H1 (cell line): ENCODE measurements at regions not wholly inside any gene's neighbourhood (a gene's known extent, or its start where the extent isn't known, plus 50 kb on each side); places are given as distances from the start of the nearest gene placed in this dataset.

ENCODE experiments used
- CTCF ChIA-PET: fragments of 300-600 bp; sonication (Branson Sonifier 250); formaldehyde crosslinking; loops from one replicate; lab custom pipeline; 2021; ENCODE audit not compliant: partially characterized antibody; lab: Charles Lee
- POLR2A ChIA-PET: fragments of 300-600 bp; sonication (Branson Sonifier 250); formaldehyde crosslinking; loops from one replicate; lab custom pipeline; 2021; ENCODE audit warnings: inconsistent platforms; ENCODE audit not compliant: partially characterized antibody; lab: Charles Lee
- DNase-seq, 2 experiments: peaks; one replicate each; pipeline versions ENCODE4 v3.0.0 to v3.0.0-alpha.2; 2010 to 2022; ENCODE audit warnings: low spot score in 2 of 2, low read depth in 1 of 2, mixed read lengths in 1 of 2
- FAIRE-seq: peaks from 2 replicates; lab custom pipeline; 2011; peaks lifted over from hg19 to GRCh38; lab: Jason Lieb, UNC
- H2AFZ ChIP-seq: 2 replicates; pipeline ENCODE4 v1.8.1; 2012; ENCODE audit warnings: low read length, inconsistent platforms
- H2AK5ac ChIP-seq: 2 replicates; pipeline ENCODE4 v1.6.1; 2013; ENCODE audit warnings: low read depth, low read length
- H2BK120ac ChIP-seq: replicated peaks from 2 replicates; pipeline ENCODE3; 2013; ENCODE audit warnings: low read depth, low read length, inconsistent platforms
- H2BK12ac ChIP-seq: 2 replicates; pipeline ENCODE4 v1.6.1; 2013; ENCODE audit warnings: low read depth, low read length
- H2BK15ac ChIP-seq: 2 replicates; pipeline ENCODE4 v1.6.1; 2013; ENCODE audit warnings: low read length
- H2BK20ac ChIP-seq: 2 replicates; pipeline ENCODE4 v1.6.1; 2013; ENCODE audit warnings: low read length
- H2BK5ac ChIP-seq: 2 replicates; pipeline ENCODE4 v1.6.1; 2013; ENCODE audit warnings: low read depth, low read length
- H3K14ac ChIP-seq: 2 replicates; pipeline ENCODE4 v1.6.1; 2013; ENCODE audit warnings: inconsistent platforms; ENCODE audit not compliant: insufficient read length
- H3K18ac ChIP-seq: 2 replicates; pipeline ENCODE4 v1.6.1; 2013; ENCODE audit warnings: low read length; ENCODE audit errors: extremely low read depth
- H3K23ac ChIP-seq: 2 replicates; pipeline ENCODE4 v1.6.1; 2013; ENCODE audit warnings: inconsistent platforms; ENCODE audit not compliant: insufficient read length
- H3K23me2 ChIP-seq: 2 replicates; pipeline ENCODE4 v1.6.1; 2013; ENCODE audit warnings: low read depth, low read length
- H3K27ac ChIP-seq: 2 replicates; pipeline ENCODE4 v1.6.1; 2011; ENCODE audit warnings: low read depth, low read length, inconsistent platforms
- H3K27me3 ChIP-seq, 4 experiments: replicated peaks in 1 of 4; 1 replicate in 1 of 4; 2 replicates in 3 of 4; pipeline versions ENCODE4 v1.6.1 to v1.8.1; 2011 to 2013; ENCODE audit warnings: low read length in 3 of 4, mild to moderate bottlenecking in 3 of 4, inconsistent platforms in 2 of 4, mixed read lengths in 2 of 4, moderate library complexity in 1 of 4; ENCODE audit not compliant: control insufficient read depth in 3 of 4, insufficient read depth in 3 of 4; ENCODE audit errors: extremely low read depth in 1 of 4
- H3K36me3 ChIP-seq, 4 experiments: 2 replicates each; pipeline versions ENCODE4 v1.6.1 to v1.8.1; 2011 to 2013; ENCODE audit warnings: mild to moderate bottlenecking in 4 of 4, low read length in 3 of 4, moderate library complexity in 2 of 4, control low read depth in 1 of 4, inconsistent platforms in 1 of 4; ENCODE audit not compliant: insufficient read depth in 4 of 4, control insufficient read depth in 2 of 4
- H3K4ac ChIP-seq: replicated peaks from 2 replicates; pipeline ENCODE3; 2013; ENCODE audit warnings: low read length, low read depth, mixed read lengths, inconsistent platforms; ENCODE audit not compliant: insufficient read length
- H3K4me1 ChIP-seq, 4 experiments: replicated peaks in 1 of 4; 1 replicate in 1 of 4; 2 replicates in 3 of 4; pipeline versions ENCODE4 v1.6.1 to v1.8.1; 2011 to 2013; ENCODE audit warnings: low read length in 3 of 4, inconsistent platforms in 2 of 4, mixed read lengths in 1 of 4; ENCODE audit not compliant: insufficient read depth in 4 of 4, control insufficient read depth in 3 of 4
- H3K4me2 ChIP-seq, 2 experiments: 2 replicates each; pipeline versions ENCODE4 v1.6.1 to v1.8.1; 2011 to 2013; ENCODE audit warnings: low read depth in 2 of 2, low read length in 2 of 2, control low read depth in 1 of 2, inconsistent platforms in 1 of 2, mild to moderate bottlenecking in 1 of 2; ENCODE audit not compliant: insufficient read depth in 1 of 2
- H3K4me3 ChIP-seq, 4 experiments: fragments of 200-600, 300-600 bp in 1 of 4; sonication (generic), shearing (Covaris generic), sonication (Bioruptor Twin) in 1 of 4; 2 replicates each; pipeline versions ENCODE4 v1.5.1 to v1.8.1; 2011 to 2016; ENCODE audit warnings: low read length in 4 of 4, low read depth in 3 of 4, control low read depth in 2 of 4, inconsistent platforms in 2 of 4, mild to moderate bottlenecking in 2 of 4, mixed read lengths in 1 of 4, moderate library complexity in 1 of 4; ENCODE audit not compliant: insufficient read depth in 2 of 4; ENCODE audit errors: extremely low read depth in 1 of 4
- H3K56ac ChIP-seq: replicated peaks from 2 replicates; pipeline ENCODE3; 2013; ENCODE audit warnings: low read depth, mild to moderate bottlenecking, mixed read lengths, low read length, inconsistent platforms; ENCODE audit not compliant: insufficient read length
- H3K79me1 ChIP-seq: 2 replicates; pipeline ENCODE4 v1.6.1; 2013; ENCODE audit warnings: low read depth, low read length, control low read depth
- H3K79me2 ChIP-seq, 2 experiments: 2 replicates each; pipeline versions ENCODE4 v1.6.1 to v1.8.1; 2012 to 2013; ENCODE audit warnings: low read length in 2 of 2, mild to moderate bottlenecking in 2 of 2, inconsistent platforms in 1 of 2; ENCODE audit not compliant: insufficient read depth in 2 of 2, control insufficient read depth in 1 of 2
- H3K9ac ChIP-seq, 4 experiments: replicated peaks in 1 of 4; 1 replicate in 1 of 4; 2 replicates in 3 of 4; pipeline versions ENCODE4 v1.6.1 to v1.8.1; 2011 to 2013; ENCODE audit warnings: low read depth in 3 of 4, low read length in 3 of 4, control low read depth in 2 of 4, mild to moderate bottlenecking in 2 of 4, moderate library complexity in 2 of 4, inconsistent platforms in 1 of 4; ENCODE audit errors: extremely low read depth in 1 of 4
- H3K9me3 ChIP-seq, 2 experiments: 2 replicates each; pipeline versions ENCODE4 v1.6.1 to v1.8.1; 2012 to 2013; ENCODE audit warnings: mild to moderate bottlenecking in 2 of 2, moderate library complexity in 2 of 2, control low read depth in 1 of 2, inconsistent platforms in 1 of 2, low read depth in 1 of 2, low read length in 1 of 2, mixed read lengths in 1 of 2; ENCODE audit not compliant: insufficient read depth in 2 of 2
- H4K20me1 ChIP-seq, 2 experiments: replicated peaks in 1 of 2; 2 replicates each; pipeline versions ENCODE3 to v1.8.1; 2011 to 2013; ENCODE audit warnings: inconsistent platforms in 2 of 2, low read length in 2 of 2, mild to moderate bottlenecking in 1 of 2; ENCODE audit not compliant: insufficient read depth in 2 of 2, control insufficient read depth in 1 of 2
- H4K5ac ChIP-seq: 2 replicates; pipeline ENCODE4 v1.6.1; 2013; ENCODE audit warnings: low read length, low read depth, mixed read lengths, inconsistent platforms; ENCODE audit not compliant: insufficient read length
- H4K8ac ChIP-seq: 2 replicates; pipeline ENCODE4 v1.8.0; 2013; ENCODE audit warnings: mild to moderate bottlenecking, moderate library complexity, low read length, inconsistent platforms; ENCODE audit not compliant: insufficient read depth; ENCODE audit errors: extremely low read depth
- H4K91ac ChIP-seq: replicated peaks from 2 replicates; pipeline ENCODE3; 2013; ENCODE audit warnings: low read length, mixed read lengths, inconsistent platforms; ENCODE audit not compliant: insufficient read length
- HDAC2 ChIP-seq, 2 experiments: fragments of 300-600 bp in 1 of 2; sonication (generic) in 1 of 2; IDR thresholded peaks; 2 replicates each; pipeline ENCODE4 v1.6.1; 2011 to 2012; ENCODE audit warnings: low read depth in 2 of 2, low read length in 2 of 2, mild to moderate bottlenecking in 2 of 2, moderate library complexity in 2 of 2, borderline replicate concordance in 1 of 2, inconsistent platforms in 1 of 2
- RFX5 ChIP-seq: IDR thresholded peaks from 2 replicates; pipeline ENCODE4 v1.6.1; 2011; ENCODE audit warnings: low read depth, low read length, improper control_type of control experiment, borderline replicate concordance
- SUZ12 ChIP-seq: fragments of 200-600 bp; sonication (generic); IDR thresholded peaks from 2 replicates; pipeline ENCODE4 v1.6.1; 2012; ENCODE audit warnings: mild to moderate bottlenecking, inconsistent platforms, low read length, moderate library complexity, mixed read lengths
- TCF12 ChIP-seq: IDR thresholded peaks from 2 replicates; pipeline ENCODE4 v1.6.1; 2011; ENCODE audit warnings: low read depth, mild to moderate bottlenecking, low read length
- WGBS, 2 experiments: shearing (Covaris generic) in 1 of 2; methylation state at CpG; one replicate each; pipeline versions ENCODE4 v1.1.6 to v1.1.7; 2013 to 2015; ENCODE audit warnings: low lambda C conversion rate in 2 of 2, mixed read lengths in 2 of 2, inconsistent platforms in 1 of 2, low coverage in 1 of 2, missing lambda C conversion rate in 1 of 2; ENCODE audit not compliant: insufficient replicate concordance in 2 of 2, insufficient coverage in 1 of 2, insufficient read length in 1 of 2; ENCODE audit errors: extremely low coverage in 1 of 2, missing lambda C conversion rate in 1 of 2; 5-methylcytosine and 5-hydroxymethylcytosine counted together

DNA sequence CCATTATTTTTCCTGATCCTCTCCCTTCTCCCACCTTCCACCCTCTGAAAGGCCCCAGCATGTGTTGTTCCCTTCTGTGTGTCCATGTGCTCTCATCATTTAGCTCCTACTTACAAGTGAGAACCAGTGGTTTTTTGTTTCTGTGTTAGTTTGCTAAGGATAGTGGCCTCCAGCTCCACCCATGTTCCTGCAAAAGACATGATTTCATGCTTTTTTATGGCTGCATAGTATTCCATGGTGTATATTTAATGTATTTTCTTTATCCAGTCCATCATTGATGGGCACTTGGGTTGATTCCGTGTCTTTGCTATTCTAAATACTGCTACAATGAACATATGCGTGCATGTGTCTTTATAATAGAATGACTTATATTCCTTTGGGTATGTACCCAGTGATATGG lies 89.4 kb upstream of the C1orf174 start:
- 86% methylated on average over 2 of the region's 2 CpGs; no CpG with 5 or more reads in 1 of the 2 experiments for WGBS, 2 experiments
- POLR2A ChIA-PET = no interaction called here
- FAIRE-seq = no peak

More for the DNA sequence above, 89.4 kb upstream of the C1orf174 start:
- H2BK15ac ChIP-seq = no peak overlapping the region
- H3K14ac ChIP-seq = no peak overlapping the region
- H4K20me1 ChIP-seq = no peaks in the 10 kb centered on the region
- no peak overlapping the region for H3K4me2 ChIP-seq
- no peak overlapping the region for H2AK5ac ChIP-seq
- H3K27me3 ChIP-seq = no peaks in the 10 kb centered on the region
- no peak overlapping the region for H3K4me3 ChIP-seq
- no peak overlapping the region for H3K18ac ChIP-seq
- H2BK5ac ChIP-seq = no peak overlapping the region
- H3K23me2 ChIP-seq = no peaks in the 10 kb centered on the region
- no peaks in the 10 kb centered on the region for H3K79me2 ChIP-seq
- no peak overlapping the region for H2BK12ac ChIP-seq
- no peak overlapping the region for H2BK120ac ChIP-seq
- no peak overlapping the region for H3K27ac ChIP-seq
- H3K9ac ChIP-seq = no peak overlapping the region
- H4K8ac ChIP-seq = no peak overlapping the region
- H3K9me3 ChIP-seq = no peaks in the 10 kb centered on the region
- peaks cover 0 to 3% (median 0%) of the 10 kb centered on the region in 4 experiments; a peak in 2 of 7 replicates for H3K4me1 ChIP-seq
- CTCF ChIA-PET = interaction anchor here (1.4 kb wide), 1 partner anchor 17 kb away, joined by 3 read pairs; no protein-coding TSS in a partner anchor
- H3K36me3 ChIP-seq = no peaks in the 10 kb centered on the region
- H4K5ac ChIP-seq = no peak overlapping the region
- H3K56ac ChIP-seq = no peak overlapping the region
- H3K23ac ChIP-seq = no peak overlapping the region
- DNase-seq = no peak
- H2AFZ ChIP-seq = no peak overlapping the region
- H2BK20ac ChIP-seq = no peak overlapping the region
- no peak overlapping the region for H4K91ac ChIP-seq
- H3K79me1 ChIP-seq = no peaks in the 10 kb centered on the region
- TF ChIP-seq RFX5 (no peak), SUZ12 (no peak), HDAC2 (IDR thresholded peaks at IDR 0.05; ENCODE audit: borderline replicate concordance in 1 of 2, low read depth in 2 of 2, low read length in 2 of 2) (no peak), TCF12 (no peak)
- H3K4ac ChIP-seq = no peak overlapping the region
